ENCODE measurements at regions not wholly inside any gene's neighbourhood (a gene's known extent, or its start where the extent isn't known, plus 50 kb on each side); places are given as distances from the start of the nearest gene placed in this dataset.
A peak's percentile ranks its signal among the peaks of the same experiment; 100 is the strongest.

- Histone ChIP-seq H3K27me3 (no peaks in the 10 kb centered on the region), H3K27ac (no peak overlapping the region), H3K4me3 (no peak overlapping the region), H3K4me1 (peaks cover 7% of the 10 kb centered on the region), H3K36me3 (replicated peaks in 1 of 2; ENCODE audit: insufficient read depth in 1 of 2, low read depth in 2 of 2) (no peaks in the 10 kb centered on the region), H3K9me3 (no peaks in the 10 kb centered on the region)
- 31 to 37% methylated on average over 6 of the region's 6 CpGs for WGBS, 2 donors
- intact Hi-C loops (cut with DNase I) = no loop called here
- no peak for ATAC-seq
- DNase-seq = peak in 3 of 4 donors; percentile 16 to 55 (median 37)
- no peak for TF ChIP-seq CTCF (IDR thresholded peaks at IDR 0.05)
- TF ChIP-seq POLR2A (IDR thresholded peaks at IDR 0.05) = no peak
Measured at GRCh38 chr15:61682891-61683735, 377.1 kb downstream of the VPS13C start.

- WGBS, 2 donors = 57 to 67% methylated on average over 2 of the region's 2 CpGs
- Histone ChIP-seq H3K27ac (no peak overlapping the region), H3K4me3 (no peak overlapping the region), H3K9me3 (no peaks in the 10 kb centered on the region), H3K4me1 (peaks cover 7% of the 10 kb centered on the region), H3K27me3 (no peaks in the 10 kb centered on the region), H3K36me3 (replicated peaks in 1 of 2; ENCODE audit: insufficient read depth in 1 of 2, low read depth in 2 of 2) (no peaks in the 10 kb centered on the region)
- ATAC-seq (no peak), DNase-seq (no peak)
- TF ChIP-seq CTCF (IDR thresholded peaks at IDR 0.05) (no peak), POLR2A (IDR thresholded peaks at IDR 0.05) (no peak)
- intact Hi-C loops (cut with DNase I) = no loop called here
Measured at GRCh38 chr15:61681676-61682075, 378.6 kb downstream of the VPS13C start.

GRCh38 chr15:61681038-61681418 is 379.2 kb downstream of the VPS13C start:
- ATAC-seq (no peak), DNase-seq (no peak)
- Histone ChIP-seq H3K4me3 (no peak overlapping the region), H3K4me1 (peaks cover 7% of the 10 kb centered on the region), H3K27me3 (no peaks in the 10 kb centered on the region), H3K27ac (no peak overlapping the region), H3K9me3 (no peaks in the 10 kb centered on the region), H3K36me3 (replicated peaks in 1 of 2; ENCODE audit: insufficient read depth in 1 of 2, low read depth in 2 of 2) (no peaks in the 10 kb centered on the region)
- intact Hi-C loops (cut with DNase I) = no loop called here
- 96% methylated on average over 2 of the region's 2 CpGs for WGBS, 2 donors
- TF ChIP-seq CTCF (IDR thresholded peaks at IDR 0.05) = no peak
- no peak for TF ChIP-seq POLR2A (IDR thresholded peaks at IDR 0.05)

- DNase-seq (no peak), ATAC-seq (no peak)
- TF ChIP-seq CTCF (IDR thresholded peaks at IDR 0.05) = no peak
- TF ChIP-seq POLR2A (IDR thresholded peaks at IDR 0.05) = no peak
- peaks cover 7% of the 10 kb centered on the region for H3K4me1 ChIP-seq
- 75% methylated on average over 4 of the region's 4 CpGs for WGBS, 2 donors
- no peaks in the 10 kb centered on the region for H3K36me3 ChIP-seq (replicated peaks in 1 of 2; ENCODE audit: insufficient read depth in 1 of 2, low read depth in 2 of 2)
- no peak overlapping the region for H3K4me3 ChIP-seq
- H3K27ac ChIP-seq = no peak overlapping the region
- H3K9me3 ChIP-seq = no peaks in the 10 kb centered on the region
- no peaks in the 10 kb centered on the region for H3K27me3 ChIP-seq
- intact Hi-C loops (cut with DNase I) = no loop called here
Measured at GRCh38 chr15:61680260-61681037, 379.8 kb downstream of the VPS13C start.

Measured in body of pancreas (tissue), 4 donors.